Stimulated activated CD4-positive, alpha-beta T cell treated with anti-CD3 and anti-CD28 coated beads, Interleukin-1b, Interleukin-23, amount 100 ng/mL, for 1 hour (primary cell): ENCODE measurements at regions not wholly inside any gene's neighbourhood (a gene's known extent, or its start where the extent isn't known, plus 50 kb on each side); places are given as distances from the start of the nearest gene placed in this dataset.
"Not testable (repeated sequence)": the region's sequence is repeated elsewhere in the genome, so short reads cannot be mapped to it uniquely, and the experiment has no call there.

ENCODE experiments used
- DNase-seq, 2 donors: peaks; one replicate each; pipeline ENCODE4 v3.0.0-alpha.2; 2020; ENCODE audit warnings: low read depth in 2 of 2

DNA sequence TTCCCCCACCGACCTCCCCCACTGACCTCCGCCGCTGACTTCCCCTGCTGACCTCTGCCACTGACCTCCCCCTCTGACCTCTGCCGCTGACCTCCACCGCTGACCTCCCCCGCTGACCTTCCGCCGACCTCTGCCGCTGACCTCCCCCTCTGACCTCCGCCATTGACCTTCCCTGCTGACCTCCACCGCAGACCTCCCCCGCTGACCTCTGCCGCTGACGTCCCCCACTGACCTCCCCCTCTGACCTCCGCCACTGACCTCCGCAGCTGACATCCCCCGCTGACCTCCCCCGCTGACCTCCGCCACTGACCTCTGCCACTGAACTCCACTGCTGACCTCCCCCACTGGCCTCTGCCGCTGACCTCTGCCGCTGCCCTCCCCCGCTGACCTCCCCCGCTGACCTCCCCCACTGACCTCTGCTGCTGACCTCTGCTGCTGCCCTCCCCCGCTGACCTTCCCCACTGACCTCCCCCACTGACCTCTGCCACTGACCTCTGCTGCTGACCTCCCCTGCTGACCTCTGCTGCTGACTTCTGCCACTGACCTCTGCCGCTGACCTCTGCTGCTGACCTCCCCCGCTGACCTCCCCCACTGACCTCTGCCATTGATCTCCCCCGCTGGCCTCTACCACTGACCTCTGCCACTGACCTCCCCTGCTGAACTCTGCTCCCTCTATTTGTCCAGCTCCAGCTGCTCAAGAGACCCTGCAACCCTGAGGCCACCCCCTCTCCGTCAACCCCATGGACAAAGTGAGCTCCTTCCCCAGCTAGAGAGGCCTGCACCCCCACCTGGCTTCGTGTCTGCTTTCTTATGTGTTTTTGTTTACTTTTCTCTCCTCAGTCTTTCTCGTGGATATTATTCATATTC, 91.4 kb upstream of the AFDN start:
- no peak for DNase-seq

DNA sequence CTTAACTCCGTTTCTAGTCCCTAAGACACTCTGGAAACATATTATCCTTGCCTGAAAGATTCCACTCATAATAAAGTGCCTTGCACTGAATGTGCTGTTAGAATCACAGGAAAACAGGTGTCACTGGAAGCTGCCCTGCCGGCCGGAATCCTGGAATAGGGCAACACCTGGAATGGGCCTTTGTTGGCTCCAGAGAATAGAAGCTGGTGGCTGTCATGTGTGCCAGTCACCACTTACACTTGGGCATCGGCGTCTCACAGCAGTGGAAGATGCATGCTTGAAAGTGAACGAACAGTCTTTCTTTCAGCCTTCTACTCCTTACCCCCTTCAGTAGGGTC, 90.8 kb upstream of the AFDN start:
- DNase-seq = no peak

DNA sequence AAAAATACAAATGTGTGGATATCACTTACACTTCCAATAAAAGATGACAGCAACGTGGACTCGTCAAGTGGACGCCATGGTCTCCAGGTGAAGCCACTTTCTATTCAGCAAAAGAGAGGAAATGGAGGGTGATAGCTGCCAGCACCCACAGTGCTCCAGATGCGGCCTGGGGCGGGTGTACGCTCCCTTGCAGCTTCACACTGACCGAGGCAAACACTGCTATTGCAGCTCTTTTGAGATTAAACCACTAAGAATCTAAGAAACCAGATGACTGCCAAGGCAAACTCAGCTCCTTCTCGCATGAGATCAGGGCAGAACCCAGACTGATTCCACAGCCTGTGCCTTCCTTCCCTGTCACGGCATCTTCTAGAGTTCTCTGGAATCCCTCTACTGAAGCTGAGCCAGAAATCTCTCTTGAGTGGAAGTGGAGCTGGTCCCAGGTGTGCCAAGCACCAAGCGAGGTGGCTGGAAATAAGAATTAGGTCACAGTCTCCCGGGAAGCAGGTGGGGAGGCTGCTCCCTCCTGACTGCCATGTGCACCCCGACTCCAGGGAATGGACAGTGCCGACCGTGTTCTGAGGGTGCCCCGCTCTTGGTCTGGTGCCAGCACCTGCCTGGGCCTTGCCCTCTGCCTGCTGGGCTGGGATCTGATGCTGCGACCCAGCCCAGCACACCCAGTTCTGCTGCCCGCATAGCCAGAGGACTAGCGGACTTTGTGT, 90.1 kb upstream of the AFDN start:
- no peak for DNase-seq

DNA sequence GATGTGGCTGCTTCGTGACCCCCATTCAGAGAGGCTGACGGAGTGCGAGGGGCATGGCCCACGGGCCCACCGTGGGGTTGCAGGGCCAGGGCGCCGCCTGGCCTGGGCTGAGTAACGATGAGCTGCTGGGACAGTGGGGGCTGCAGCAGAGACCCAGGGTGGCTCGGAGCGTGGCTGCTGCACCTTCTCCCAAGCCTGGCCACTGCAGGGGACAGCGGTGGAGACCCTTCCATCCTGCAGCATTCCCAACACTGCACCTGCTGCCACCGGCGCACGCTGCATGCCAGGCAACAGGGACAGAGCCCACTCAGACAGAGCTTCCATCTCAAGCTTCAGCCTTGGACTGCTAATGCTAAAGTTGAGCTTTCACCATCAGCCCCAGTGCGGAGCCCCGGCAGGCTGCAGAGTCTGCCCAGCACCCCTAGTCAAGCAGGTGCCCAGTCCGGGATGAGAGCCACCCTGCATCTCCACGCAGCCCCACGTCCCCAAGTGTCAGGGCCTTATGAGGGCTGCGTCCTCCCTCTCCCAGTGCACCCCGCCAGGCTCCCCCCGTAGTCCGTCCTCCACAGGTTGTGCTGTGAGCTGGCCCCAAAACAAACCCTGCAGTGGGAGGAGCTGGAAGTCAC, 89.4 kb upstream of the AFDN start:
- no peak for DNase-seq

DNA sequence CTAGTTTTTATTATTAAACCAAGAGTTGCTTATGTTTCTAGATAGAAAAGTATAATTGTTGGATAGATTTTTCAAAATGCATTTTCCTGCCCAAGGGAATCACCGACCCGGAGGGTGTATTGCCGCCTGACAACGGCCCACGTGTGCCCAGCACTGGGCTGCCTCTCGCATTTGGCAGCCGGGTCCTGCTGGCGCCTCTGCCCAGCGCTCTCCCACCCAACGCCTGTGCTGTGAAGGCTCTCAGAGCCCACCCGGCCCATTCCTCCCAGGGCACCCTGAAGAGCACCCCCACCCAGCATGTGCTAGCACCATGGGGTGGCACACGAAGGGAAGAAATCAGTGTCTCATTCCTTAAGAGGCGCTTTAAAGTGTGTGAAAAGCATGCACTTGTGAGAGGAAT, 88.3 kb upstream of the AFDN start:
- DNase-seq = no peak

DNA sequence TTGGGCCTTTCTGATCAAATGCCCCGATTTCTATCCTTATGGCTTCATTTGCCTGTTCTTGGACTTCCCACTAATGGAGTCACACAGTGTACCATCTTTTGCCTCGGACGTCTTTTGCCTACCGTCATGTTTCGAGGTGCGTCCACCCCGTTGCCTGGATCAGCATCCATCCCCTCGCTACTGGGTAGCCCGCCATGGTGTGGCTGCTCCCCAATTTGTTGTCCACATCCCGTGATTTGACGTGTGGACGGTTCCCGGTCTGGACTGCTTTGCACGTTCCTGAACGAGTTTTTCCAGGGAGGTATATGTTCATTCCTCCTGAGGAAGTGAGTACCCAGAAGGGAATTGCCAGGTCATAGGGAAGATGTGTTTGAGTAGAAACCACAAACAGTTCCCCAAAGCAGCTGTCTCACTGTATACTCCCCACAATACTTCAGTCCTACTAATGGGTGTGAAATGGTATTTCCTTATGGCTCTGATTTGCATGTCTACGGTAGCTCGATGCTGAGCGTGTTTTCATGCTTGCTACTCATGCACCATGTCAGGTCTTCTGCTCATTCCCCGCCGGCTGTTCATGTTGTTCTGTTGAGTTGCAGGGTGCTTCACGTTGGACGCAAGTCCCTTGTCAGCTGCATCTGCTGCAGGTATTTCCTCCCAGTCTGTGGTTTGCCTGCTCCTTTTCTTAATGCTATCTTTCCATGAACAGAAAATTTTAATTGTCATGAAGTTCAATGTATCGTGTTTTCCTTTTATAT, 86.8 kb upstream of the AFDN start:
- DNase-seq = no peak

DNA sequence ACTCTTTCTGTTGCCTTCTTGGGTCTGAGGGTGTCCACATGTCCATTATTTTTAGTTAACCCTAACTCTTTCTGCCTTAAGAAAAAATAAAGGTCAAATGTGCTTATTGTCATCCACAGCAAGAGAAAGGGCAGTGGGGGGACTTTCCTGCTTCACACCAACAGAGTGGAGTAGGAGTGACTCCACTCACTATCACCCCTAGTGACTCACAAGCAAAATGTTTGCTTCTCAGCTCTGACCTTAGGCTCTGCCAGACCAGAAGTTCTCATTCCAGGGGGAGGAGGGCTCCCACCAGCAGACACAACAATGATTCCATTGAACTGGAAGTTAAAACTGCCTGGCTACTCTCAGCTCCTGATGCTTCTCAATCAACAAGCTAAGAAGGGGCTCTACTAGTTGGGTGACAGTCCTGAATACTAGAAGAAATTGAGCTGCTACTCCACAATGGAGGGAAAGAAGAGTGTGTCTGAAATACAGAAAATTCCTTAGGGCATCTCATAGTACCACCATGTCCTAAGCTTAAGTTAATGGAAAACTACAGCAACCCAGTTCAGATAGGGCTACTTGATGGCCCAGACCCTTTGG, 83.9 kb upstream of the AFDN start:
- no peak for DNase-seq

DNA sequence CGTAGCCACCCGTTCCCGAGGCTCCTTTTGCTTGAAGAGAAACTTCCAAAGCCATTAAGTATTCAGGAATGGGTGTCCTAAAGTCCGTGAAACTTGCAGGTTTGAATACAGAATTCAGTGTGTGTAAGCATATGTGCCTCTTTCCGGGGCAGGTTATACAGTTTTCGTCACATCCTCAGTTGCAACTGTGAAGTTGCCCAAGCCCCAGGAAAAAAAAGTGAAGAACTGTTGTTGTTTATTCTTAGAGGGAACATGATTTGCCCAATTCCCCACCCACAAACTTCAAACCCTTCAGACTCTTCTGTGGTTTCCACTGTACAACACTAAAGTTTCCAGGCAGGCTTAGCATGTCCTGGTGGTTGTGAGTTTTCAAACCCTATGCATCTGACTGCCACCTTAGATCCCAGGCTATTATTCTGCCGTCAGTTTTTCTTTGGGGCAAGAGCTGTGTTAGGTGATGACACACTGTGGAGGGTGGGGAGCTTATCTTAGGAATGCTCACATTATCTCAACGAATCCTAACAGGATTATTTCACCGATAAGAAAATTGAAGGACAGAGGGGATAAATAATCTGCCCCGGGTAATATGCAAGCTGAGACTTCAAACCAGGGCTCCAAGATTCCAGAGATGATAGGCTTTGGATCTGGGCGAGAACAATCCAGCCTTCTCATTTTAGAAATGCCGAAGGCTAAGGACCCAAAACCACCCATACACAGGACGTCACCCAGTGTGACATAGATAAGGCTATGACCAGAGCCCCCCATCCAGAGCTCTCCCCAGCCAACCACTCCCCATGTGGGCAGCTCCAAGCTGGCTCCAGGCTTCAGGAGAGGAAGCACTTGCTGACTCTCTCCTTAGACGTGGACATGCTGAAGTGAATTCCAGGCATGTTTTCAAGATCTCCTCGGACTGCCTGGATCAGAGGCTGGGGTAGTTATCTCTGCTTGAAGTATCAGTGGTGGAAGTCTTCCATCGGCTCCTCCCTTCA, 81.7 kb upstream of the AFDN start:
- no peak for DNase-seq

DNA sequence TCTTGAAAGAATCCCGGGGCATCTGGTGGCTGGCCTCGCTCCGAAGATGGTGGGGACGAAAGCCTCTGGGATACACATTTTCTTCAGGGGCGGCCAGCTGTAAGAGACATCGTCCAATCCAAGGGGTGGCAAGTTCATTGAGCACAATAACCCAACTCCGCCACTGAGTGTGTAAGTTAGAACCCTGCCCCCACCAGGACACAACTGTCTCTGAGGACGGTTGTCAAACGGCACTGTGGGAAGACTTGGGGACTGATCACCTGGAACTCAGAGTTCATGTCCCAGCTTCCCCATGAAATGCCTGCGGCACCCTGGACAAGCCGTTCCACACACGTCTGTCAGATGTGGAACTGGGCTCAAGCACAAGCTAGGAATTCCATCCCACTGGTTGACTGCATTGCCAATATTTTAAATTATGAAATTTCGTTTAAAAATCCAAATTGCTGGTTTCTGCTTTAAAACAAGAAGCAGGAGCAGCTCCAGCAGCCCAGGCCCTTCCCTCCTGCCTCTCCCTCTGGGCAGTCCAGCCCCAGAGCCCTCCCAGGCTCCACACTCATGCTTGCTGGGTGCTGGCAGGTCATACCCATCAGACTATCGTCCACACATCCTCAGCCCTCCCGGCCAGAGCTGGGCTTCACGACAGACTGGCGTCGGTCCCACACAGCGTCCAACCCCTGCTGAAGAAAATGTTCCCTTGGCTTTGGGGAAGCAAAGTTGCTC, 80.9 kb upstream of the AFDN start:
- DNase-seq = no peak

DNA sequence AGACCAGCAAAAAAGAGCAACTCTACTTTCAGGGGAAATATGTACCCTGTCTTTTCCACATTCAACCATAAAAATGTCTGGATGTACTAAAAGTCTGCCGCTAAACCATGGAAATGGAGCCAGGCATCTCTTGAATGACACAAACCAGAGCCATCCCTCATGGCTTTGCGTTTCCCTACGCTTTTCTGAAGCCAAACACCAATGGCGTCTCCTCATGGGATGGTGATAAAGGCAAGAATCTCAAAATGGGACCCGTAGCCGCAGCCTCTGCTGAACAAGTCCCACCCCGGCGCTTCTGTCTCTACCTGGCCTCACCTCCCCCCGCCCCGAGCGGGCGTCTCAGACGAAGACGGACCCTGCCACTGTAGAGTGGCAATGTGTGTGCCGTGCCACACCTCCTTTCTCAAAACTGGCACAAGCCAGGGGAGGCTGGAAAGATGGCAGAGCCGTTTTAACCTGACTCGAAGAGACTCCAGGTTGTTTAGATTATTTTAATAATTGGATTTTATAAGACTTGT, 80.3 kb upstream of the AFDN start:
- no peak for DNase-seq

DNA sequence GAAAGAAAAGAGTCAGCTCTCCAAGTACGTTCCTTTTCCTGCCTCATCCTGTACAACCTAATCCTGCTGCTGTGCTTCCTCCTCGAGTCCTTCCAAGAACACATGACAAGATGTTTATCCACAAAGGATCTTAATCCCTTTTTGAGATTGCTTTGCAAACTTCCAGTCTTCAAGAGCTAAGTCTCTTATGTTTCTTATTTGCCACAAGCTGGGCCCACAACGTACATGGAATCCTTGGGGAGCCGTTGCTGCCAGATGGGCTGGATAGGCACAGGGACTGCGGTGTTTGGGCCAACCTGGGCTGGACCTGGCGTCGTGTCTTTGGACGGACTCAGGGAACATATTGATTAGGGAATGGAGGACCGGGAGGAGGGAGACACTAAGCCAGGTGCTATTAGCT, 79.7 kb upstream of the AFDN start:
- no peak for DNase-seq

DNA sequence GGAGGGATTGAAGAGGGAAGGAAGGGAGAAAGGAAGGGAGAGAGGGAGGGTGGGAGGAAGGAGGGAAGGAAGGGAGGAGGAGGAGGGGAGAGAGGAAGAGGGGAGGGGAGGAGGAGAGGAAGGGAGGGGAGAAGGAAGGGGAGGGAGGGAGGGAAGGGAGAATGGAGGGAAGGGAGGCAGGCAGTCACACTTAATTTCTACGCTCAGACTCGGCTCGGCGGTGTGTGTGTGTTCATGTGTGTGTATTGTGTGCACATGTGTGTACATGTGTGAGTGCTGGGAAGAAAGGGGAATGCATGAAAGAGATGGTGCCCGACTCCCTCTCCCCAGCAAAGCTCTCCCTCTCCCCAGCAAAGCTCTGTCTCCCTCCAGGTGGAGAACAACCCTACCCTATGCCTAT, 79.1 kb upstream of the AFDN start:
- no peak for DNase-seq

DNA sequence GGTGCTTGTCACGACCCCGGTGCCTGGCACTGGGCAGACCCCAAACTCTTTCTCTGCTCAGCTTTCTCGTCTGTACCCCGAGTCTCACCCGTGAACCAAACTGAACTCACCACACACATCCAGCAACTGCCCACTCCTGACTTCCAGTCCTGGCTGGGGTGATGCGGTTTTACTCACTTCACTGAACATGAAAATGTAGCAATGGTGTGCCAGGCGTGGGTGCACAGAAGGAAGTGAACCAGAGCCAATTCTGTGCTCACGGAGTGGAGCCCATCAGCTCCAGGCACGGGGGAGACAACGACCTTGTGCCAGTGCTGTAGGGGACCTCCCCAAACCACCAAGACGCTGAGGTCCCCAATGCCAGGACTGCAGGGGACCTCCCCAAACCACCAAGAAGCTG, 78.7 kb upstream of the AFDN start:
- no peak for DNase-seq

DNA sequence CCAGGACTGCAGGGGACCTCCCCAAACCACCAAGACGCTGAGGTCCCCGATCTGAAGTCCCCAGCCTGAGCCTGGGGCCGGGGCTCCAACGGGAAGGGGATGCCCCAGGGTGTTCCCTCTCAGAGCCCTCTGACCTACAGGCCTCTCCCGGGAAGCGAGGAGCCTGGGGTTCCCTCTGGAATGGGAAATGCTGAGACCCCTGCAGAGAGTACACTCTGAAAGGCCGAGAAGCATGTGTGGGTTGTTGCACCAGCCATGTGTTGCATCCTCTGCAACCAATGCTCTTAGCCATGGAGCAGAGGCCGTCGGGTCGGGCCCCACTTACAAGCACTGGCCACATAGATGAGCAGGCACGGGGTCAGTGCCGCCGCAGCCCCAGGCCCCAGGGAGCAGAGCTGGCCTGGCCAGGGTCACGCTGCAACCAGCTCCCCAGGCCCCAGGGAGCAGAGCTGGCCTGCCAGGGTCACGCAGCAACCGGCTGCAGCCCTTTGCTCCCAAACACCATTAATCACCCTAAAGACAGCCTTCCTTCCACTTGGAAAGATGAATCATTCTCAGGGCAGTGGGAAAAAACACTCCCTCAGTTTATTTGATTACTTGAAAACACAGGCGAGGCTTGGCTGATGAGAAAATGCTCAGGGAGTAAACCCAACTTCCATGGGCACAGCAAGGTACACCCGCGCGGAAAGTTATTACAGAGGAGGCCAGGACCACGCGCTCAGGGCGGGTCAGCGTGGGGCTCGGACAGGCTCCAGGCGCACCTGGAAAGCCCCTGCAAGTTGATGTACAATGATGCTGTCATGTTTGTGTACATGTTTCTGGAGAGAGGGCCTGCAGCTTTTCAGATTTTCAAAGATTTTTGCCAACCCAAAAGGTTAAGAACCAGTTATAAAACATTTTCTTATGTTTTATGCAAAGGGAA, 78.0 kb upstream of the AFDN start:
- no peak for DNase-seq

DNA sequence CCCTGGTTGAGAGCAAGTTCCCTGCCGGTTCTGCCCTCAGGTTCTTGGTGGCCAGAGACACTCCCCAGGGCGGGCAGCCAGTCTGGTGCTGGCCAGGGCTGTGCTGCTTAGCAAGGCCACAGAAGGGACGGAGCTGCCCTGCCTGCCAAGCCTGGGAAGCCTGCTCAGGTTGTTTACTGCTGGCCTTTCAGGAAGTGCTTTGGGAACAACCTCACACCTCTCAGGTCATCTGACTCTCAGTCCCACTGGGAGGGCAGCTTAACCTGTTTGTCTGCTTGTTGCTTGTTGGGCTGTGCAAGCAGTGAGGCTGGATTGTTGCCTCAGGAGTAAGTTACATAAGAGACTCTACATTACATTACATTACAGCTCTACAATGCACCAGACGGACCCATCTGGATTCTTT, 75.8 kb upstream of the AFDN start:
- DNase-seq = no peak

DNA sequence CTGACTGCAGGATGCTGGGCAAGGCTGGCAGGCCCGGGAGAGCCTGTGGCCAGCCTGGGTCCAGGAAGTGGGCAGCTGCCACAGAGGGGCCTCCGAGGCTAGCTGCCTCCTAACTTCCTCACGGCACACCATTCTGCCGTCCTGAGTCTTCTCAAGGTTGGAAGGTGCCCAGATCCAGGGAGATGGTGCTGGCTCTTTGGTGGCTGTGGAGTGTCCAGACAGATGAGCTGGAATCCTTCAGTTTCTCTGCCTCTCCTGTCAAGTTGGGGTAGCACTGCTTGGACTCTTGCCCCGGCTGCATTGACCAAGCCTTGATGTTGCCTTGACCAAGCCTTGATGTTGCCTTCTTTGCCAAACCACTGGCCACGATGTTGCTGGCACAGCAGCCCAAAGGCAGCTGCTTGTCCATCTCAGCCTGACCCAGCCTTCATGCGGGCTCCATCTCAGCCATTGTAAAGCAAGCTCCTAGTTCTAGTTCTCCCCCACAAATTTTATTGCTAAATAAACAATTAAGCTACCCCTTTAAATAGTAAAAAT, 75.1 kb upstream of the AFDN start:
- DNase-seq = no peak

DNA sequence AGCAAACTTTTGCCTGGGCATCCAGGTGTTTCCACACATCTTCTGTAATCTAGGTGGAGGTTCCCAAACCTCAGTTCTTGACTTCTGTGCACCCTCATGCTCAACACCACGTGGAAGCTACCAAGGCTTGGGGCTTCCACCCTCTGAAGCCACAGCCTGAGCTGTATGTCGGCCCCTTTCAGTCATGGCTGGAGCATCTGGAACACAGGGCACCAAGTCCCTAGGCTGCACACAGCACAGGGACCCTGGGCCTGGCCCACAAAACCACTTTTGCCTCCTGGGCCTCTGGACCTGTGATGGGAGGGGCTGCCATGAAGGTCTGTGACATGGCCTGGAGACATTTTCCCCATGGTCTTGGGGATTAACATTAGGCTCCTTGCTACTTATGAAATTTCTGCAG, 73.4 kb upstream of the AFDN start:
- not testable (repeated sequence) for DNase-seq

DNA sequence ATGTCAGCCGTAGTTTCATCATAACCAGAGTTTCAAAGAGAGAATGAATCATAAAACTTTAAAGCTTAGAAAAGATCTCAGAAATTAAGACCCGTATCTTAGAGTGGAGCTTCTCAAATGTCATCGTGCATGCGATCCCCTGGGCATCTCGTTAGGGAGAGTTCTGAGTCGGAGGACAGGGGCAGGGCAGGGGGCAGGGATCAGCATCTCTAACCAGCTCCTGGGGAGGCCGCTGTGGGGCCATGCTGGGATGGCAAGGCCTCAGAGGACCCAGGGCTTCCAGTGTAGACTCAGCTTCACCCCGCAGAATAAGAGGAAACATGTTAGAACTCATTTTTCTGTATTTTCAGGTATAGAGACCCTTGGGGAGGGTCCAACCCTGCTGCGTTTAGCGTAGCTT, 72.0 kb upstream of the AFDN start:
- DNase-seq = no peak
